HG02981 (cell line): ENCODE measurements at regions not wholly inside any gene's neighbourhood (a gene's known extent, or its start where the extent isn't known, plus 50 kb on each side); places are given as distances from the start of the nearest gene placed in this dataset.

ENCODE experiments used
- ATAC-seq: cut with Tn5 transposase; IDR thresholded peaks from one replicate; pipeline ENCODE4 v1.9.1; 2021; ENCODE audit warnings: mild to moderate bottlenecking, moderate library complexity; ENCODE audit not compliant: unreplicated experiment

DNA sequence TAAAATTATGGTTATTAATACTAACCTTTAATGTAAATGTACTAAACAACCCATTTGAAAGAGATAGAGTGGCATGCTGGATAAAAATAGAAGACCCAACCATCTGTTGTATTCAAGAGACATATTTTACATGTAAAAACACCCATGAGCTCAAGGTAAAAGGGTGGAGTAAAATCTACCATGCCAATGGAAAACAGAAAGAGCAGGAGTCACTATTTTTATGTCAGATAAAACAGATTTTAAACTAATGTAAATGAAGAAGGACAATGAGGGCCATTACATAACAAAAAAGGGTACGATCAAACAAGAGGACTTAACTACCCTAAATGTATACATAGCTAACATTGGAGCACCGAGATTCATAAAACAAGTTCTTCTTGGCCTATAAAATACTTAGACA is 66.3 kb downstream of the ITM2A start:
- ATAC-seq = no peak

DNA sequence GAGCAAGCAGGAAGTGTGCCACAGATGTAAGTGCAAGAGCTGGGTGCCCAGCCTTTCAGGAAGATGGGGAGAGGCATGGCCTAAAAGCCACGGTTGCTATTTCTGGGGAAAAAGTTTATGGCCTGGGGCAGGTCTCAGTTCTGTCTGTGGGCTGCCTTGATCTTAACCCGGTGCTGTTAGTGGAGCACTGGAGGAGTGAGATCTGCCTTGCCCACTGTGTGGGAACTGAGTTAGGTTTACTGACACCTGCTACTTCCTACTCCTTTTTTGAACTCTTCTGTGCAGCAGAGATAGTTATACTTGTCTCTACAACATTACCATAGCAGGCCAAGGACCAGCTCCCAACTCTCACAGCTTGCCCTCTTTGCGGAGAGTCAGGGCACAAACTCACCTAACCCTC is 76.5 kb downstream of the ITM2A start:
- no peak for ATAC-seq

DNA sequence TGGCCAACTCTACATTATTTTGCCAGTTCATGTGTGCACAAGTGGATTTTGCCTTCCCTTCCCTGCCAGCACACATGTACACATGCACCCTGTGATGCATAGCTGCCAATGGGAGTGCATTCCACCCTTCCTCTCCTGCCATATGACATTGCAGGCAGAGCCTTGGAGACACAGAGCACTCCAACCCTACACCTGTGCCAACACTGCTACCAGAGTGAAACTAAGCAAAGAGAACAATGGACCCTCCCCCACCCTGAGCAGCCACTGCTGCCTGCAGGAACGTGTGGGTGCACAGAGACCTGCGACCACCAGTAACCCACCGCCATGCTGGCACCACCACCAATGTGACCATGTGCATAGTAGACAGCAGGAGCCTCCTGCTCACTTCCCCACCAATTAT is 78.4 kb downstream of the ITM2A start:
- no peak for ATAC-seq

DNA sequence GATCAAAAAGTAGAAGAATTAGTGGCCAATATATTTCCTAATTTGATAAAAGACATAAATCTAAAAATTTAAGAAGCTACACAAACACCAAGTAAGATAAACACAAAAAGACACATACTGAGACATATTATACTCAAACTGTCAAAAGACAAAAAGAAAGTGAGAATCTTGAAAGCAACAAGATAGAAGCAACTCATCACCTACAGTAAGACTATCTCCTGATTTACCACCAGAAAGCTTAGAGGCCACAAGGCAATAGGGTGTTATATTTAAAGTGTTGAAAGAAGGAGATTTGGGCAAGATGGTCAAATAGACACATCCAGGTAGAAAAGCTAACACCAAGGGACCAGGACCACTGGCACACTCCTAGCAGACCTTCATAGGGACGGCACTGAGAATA is 79.4 kb downstream of the ITM2A start:
- no peak for ATAC-seq

DNA sequence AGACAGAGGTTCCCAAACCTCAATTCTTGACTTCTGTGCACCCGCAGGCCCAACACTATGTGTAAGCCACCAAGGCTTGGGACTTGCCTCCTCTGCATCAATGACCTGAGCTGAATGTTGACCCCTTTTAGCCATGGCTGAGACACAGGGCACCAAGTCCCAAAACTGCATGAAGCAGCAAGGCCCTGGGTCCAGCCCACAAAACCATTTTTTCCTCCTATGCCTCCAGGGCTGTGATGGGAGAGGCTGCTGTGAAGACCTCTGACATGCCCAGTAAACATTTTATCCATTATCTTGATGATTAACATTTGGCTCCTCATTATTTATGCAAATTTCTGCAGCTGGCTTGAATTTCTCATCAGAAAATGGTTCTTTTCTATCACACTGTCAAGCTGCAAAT is 85.4 kb downstream of the ITM2A start:
- no peak for ATAC-seq

DNA sequence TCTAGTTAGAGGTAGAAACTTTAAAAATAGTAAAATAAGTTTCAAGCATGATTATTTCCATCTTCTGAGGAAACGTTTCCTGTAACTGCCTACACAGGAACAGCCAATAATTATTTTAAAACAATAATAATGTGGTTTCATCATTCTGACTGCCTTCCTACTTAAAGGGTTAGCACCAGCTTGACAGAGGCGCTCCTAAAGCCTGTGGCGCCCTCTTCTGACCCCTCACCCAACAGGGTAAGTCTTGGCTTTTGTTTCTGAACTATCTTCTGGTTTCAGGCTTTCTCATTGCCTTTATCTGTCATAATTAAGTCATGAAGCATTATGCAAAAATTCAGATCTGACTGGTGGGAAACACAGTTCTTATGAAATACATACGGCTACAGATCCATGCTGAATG is 96.7 kb downstream of the ITM2A start:
- peak; percentile 96 for ATAC-seq

DNA sequence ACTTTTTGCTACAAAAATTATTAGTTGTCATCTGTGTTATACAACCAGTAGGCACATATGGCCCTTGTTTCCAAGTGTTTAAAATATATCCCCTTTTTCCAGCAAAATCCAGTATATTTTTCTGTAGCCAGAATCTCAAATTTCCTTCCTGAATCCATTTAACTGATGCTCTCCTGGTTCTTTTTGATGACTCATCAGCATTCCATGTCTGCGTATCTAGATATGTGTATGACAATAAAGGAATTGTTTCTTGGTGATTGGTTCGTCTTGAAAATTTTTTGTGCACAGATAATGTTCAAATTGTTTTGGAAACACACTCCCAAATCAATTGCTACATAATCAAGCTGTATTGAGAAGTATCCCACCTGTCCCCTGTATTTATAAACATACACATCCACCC is 98.3 kb downstream of the ITM2A start:
- ATAC-seq = no peak

DNA sequence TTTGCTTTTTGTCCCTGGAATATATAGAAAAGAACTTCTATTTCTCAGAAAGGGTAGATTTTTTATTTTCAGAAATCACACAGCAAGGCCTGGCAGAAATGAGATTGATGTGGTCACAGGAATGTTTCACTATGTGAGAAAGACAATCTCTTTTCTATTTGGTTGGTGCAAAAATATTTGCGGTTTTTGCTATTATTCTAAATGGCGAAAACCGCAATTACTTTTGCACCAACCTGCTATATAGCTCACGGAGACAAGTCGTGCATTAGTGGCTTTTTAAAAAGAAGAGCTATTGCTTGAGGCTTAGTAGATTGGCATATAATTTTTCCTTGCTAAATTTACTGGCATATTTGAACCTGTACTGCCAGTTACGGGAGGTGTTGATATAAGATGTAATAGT is 100.4 kb downstream of the ITM2A start:
- no peak for ATAC-seq

DNA sequence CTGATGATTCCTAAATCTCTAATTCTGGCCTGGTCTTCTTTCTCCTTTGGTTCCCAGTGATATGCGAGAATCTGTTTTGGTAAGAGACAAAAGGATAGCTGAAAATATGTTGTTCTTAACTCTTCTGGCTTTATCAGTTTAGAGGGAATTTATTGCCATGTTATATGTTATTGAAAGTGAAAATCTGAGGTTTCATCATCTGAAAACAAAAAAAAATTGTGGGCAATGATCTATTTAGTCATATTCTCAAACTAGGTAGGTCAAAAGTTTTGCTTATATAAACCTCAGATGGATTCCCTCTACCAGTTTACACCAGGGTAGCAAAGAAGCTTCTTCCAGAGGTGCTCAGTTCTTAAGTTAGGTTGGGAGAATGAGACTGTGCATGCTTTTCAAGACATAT is 103.6 kb downstream of the ITM2A start:
- ATAC-seq = no peak

DNA sequence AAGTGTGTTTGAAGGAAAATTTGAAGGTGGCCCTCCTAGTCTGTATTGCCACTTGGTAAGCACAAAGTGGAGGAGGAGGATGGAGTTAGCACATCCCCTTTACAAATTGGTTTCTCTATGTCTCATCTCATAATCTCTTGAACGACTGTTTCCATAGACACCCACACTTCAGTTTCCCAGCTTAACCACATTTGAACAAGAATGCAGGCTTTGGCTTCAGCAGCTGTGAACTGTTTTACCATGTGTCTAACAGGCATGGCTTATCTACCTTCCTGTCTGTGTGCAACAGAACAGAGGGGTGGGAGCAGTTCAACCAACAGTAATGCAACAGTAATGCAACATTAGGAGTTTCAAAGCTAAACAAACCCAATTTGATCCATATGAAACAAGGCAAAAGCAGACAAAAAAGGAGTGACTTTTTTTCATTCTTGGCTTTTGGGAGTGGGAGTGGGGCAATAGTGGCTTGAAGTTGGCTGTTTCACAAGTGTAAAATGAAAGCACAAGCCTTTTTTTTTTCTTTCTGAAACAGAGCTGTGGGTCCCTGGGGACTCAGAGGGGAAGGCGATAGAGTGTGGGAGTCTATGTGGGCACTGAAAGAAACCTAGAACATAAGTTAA is 108.0 kb downstream of the ITM2A start:
- peak; percentile 84 for ATAC-seq

DNA sequence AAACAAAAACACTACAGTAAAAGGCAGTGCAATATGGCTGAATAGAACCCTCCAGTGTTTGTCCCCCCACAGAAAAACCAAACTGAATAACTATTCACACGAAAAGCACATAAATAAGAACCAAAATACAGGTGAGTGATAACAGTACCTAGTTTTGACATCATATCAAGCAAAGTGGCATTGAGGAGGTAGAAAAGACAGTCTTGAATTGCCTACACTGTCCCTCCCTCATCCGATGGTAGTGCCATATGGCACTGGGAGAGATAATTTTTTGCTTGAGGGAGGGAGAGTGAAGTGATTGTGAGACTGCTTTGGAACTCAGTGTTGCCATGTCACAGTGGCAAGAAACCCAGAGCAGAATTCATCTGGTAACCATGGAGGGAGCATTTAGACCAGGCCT is 99.2 kb downstream of the GPR174 start:
- ATAC-seq = no peak

DNA sequence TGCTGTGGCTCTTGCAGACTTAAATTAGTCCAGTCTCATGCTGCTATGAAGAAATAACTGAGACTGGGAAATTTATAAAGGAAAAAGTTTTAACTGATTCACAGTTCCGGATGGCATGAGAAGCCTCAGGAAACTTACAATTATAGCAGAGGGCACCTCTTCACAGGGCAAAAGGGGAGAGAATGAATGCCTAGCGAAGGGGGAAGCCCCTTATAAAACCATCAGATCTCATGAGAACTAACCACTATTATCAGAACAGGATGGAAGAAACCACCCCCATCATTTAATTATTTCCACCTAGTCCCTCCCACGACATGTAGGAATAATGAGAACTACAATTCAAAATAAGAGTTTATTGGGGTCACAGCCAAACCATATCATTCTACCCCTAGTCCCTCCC is 91.4 kb downstream of the GPR174 start:
- no peak for ATAC-seq

DNA sequence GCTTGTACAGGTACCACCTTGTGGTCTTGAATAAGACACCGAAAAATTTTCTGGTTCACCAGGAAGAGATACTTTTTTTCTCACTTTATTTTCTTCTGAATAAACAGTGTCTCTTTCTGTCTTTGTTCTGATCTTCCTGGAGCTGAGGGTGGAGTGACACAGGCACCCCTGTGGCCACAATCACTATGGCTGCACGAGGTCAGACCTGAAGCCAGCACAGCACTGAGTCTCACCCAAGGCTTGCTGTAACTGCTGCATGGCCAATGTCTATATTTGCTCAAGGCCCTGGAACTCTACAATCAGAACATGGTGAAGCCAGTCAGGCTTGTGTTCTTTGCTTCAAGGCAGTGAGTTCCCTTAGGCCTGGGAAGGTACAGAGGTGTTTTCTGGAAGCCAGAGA is 87.2 kb downstream of the GPR174 start:
- ATAC-seq = no peak
